ENCODE measurements at regions not wholly inside any gene's neighbourhood (a gene's known extent, or its start where the extent isn't known, plus 50 kb on each side); places are given as distances from the start of the nearest gene placed in this dataset.

DNA sequence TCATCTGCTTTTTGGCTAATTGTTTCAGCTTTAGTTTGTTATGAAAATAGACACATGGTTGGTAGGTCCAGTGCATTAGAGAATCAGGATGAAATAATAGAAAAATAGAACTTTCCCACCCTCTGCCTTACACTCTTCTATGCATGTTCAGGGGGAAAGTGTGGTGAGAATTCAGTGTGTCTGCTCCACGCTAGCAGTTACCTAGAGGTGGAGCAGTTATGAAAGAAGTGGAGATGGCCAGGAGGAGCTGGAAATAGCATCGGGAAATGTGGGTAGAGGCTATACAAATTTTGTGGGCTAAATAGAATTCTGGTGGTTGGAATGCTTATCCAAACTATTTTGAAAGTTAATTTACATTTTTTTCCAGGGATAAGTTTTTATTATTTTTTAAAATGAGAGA lies 91.4 kb upstream of the MAD2L1 start:
- TF ChIP-seq, protein P1, sequence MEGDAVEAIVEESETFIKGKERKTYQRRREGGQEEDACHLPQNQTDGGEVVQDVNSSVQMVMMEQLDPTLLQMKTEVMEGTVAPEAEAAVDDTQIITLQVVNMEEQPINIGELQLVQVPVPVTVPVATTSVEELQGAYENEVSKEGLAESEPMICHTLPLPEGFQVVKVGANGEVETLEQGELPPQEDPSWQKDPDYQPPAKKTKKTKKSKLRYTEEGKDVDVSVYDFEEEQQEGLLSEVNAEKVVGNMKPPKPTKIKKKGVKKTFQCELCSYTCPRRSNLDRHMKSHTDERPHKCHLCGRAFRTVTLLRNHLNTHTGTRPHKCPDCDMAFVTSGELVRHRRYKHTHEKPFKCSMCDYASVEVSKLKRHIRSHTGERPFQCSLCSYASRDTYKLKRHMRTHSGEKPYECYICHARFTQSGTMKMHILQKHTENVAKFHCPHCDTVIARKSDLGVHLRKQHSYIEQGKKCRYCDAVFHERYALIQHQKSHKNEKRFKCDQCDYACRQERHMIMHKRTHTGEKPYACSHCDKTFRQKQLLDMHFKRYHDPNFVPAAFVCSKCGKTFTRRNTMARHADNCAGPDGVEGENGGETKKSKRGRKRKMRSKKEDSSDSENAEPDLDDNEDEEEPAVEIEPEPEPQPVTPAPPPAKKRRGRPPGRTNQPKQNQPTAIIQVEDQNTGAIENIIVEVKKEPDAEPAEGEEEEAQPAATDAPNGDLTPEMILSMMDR (IDR thresholded peaks at IDR 0.05; ENCODE audit: low read depth, low read length) = no peak
- no peak overlapping the region for H3K4me3 ChIP-seq (ENCODE audit: low read depth, low read length)

DNA sequence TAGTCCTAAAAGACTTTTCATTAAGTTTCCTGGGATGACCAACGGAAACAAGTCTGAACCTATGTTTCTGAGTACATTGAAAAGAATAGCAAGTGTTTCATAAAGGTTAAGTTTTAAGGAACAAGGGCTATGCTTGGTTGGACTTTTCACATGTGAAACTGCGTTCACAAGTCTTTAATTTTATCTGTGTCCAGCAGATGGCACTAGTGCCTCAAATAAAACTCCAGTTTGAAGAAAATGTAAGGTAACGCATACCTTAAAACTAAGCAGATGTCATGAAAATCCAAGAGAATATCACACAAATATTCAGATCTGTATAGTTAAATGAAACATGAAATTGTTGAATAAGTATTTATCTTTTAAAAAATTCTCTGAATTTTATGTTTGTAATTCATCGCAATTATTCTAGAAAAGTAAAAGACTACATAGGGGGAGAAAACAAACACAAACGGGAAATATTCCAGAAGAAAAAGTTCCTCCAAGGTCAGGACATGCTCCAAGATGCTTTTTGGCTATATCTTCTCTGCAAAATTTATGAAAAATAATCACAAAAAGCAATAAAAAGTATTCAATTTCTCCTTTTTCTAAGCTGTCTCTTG lies 89.6 kb upstream of the MAD2L1 start:
- TF ChIP-seq, protein P1 (IDR thresholded peaks at IDR 0.05; ENCODE audit: low read depth, low read length) = peak; percentile 30; the same call in 1 of the 2 replicates
- no peak overlapping the region for H3K4me3 ChIP-seq (ENCODE audit: low read depth, low read length)

DNA sequence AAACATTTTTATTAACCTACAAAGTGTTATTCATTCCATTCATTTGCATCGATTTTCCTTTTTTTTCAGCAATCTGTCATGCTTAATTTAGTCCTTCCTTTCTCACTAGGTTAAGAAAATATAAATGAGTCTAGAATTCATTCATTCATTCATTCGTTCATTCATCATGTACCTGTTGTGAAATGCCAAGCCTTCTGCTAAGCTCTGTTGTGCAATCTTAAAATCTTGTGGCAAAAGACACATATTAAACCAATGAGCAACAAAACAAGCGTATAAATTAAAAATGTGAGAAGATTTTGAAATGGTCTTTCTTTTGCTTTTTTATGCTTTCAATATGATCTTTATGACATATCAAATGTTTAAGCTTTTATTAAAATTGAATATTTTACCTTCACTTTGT lies 88.6 kb upstream of the MAD2L1 start:
- TF ChIP-seq, protein P1 (IDR thresholded peaks at IDR 0.05; ENCODE audit: low read depth, low read length) = no peak
- no peak overlapping the region for H3K4me3 ChIP-seq (ENCODE audit: low read depth, low read length)

DNA sequence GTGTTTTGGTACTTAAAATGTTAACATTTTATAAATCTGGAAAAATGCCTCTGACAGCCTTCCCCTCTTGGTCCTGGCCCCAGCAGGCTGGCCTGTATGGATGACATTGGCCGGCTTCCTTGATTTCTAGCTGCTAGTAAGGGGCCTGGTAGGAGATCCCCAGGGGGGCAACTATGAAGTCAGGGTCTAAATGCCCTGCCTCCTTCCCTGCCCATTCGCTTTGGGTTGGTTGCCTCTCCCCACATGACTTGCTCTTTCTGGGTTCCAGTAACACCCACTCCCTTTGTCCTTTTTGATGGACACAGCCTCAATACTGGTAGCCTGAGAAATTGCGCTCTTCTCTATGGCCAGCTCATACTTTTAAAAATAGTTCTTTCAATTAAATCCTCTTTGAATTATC lies 78.0 kb upstream of the MAD2L1 start:
- TF ChIP-seq, protein P1 (IDR thresholded peaks at IDR 0.05; ENCODE audit: low read depth, low read length) = no peak
- H3K4me3 ChIP-seq (ENCODE audit: low read depth, low read length) = no peak overlapping the region

- H3K4me3 ChIP-seq (ENCODE audit: low read depth, low read length) = no peak overlapping the region
- TF ChIP-seq, protein P1 (IDR thresholded peaks at IDR 0.05; ENCODE audit: low read depth, low read length) = no peak
Observed at GRCh38 chr4:120144041-120144440, 77.4 kb upstream of the MAD2L1 start.

DNA sequence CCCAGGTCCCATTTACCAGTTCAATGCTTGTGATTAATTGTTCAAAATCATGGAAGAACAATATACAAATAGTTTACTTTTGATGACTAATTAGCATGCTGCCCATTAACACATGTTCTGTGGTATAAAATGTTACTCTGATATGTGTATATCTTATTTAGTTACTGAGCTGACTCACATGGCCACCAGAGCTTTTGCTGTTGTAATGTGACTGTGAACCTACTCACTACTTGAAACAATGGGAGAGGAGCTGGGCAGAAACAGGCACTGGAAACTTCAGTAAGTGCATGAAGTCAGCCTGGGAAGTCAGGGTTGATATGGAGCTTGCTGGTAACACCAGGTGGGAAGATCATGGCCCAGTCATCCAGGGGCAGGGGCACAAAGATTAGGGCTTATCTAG lies 72.7 kb upstream of the MAD2L1 start:
- TF ChIP-seq, protein P1 (IDR thresholded peaks at IDR 0.05; ENCODE audit: low read depth, low read length) = no peak
- H3K4me3 ChIP-seq (ENCODE audit: low read depth, low read length) = no peak overlapping the region

DNA sequence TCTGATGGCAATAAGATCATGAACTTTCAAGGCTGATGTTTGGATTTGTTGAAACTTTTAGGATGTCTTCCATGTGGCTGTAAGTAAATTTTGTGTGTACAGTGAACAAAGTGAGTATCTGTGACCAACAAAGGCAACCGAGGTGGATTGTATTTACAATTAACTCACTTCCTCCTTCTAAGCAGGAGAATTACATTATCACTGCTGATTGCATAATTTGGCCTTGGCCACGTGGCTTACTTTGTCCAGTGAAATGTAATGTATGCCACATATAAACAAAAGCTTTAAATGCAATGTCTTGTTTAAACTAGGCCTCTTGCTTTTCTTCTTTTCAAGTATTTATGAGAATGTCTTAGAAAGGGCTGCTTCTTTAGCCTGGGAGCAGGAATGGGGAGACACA lies 66.3 kb upstream of the MAD2L1 start:
- TF ChIP-seq, protein P1 (IDR thresholded peaks at IDR 0.05; ENCODE audit: low read depth, low read length) = no peak
- no peak overlapping the region for H3K4me3 ChIP-seq (ENCODE audit: low read depth, low read length)
